Keratinocyte (primary cell): ENCODE measurements at regions not wholly inside any gene's neighbourhood (a gene's known extent, or its start where the extent isn't known, plus 50 kb on each side); places are given as distances from the start of the nearest gene placed in this dataset.

ENCODE experiments used
- DNase-seq: peaks from one replicate; pipeline ENCODE4 v3.0.0-alpha.2; 2011; ENCODE audit warnings: low read depth, missing footprints, low spot score
- FAIRE-seq: peaks from 2 replicates; lab custom pipeline; 2011; peaks lifted over from hg19 to GRCh38; lab: Jason Lieb, UNC
- H2AFZ ChIP-seq: 2 replicates; pipeline ENCODE4 v1.6.0; 2012; ENCODE audit warnings: low read length, control low read depth, inconsistent platforms; ENCODE audit not compliant: control insufficient read depth
- H3K27ac ChIP-seq: 2 replicates; pipeline ENCODE4 v1.5.1; 2011; ENCODE audit warnings: low read length; ENCODE audit not compliant: control insufficient read depth, insufficient read depth
- H3K27me3 ChIP-seq: 3 replicates; pipeline ENCODE4 v1.6.0; 2011; ENCODE audit warnings: low read length; ENCODE audit not compliant: control insufficient read depth, insufficient read depth; ENCODE audit errors: extremely low read depth
- H3K36me3 ChIP-seq, 2 experiments: 2 replicates in 1 of 2; 3 replicates in 1 of 2; pipeline ENCODE4 v1.5.1; 2011; ENCODE audit warnings: low read length in 2 of 2, mild to moderate bottlenecking in 1 of 2; ENCODE audit not compliant: control insufficient read depth in 2 of 2, insufficient read depth in 2 of 2; ENCODE audit errors: extremely low read depth in 1 of 2
- H3K4me1 ChIP-seq: 3 replicates; pipeline ENCODE4 v1.5.1; 2011; ENCODE audit warnings: low read length; ENCODE audit not compliant: control insufficient read depth, insufficient read depth; ENCODE audit errors: extremely low read depth
- H3K4me2 ChIP-seq: 3 replicates; pipeline ENCODE4 v1.6.0; 2011; ENCODE audit warnings: low read depth, low read length; ENCODE audit not compliant: control insufficient read depth, insufficient read depth; ENCODE audit errors: extremely low read depth
- H3K4me3 ChIP-seq, 3 experiments: fragments of 200-600 bp in 1 of 3; sonication (generic) in 1 of 3; 2 replicates in 2 of 3; 3 replicates in 1 of 3; pipeline ENCODE4 v1.5.1; 2011 to 2016; ENCODE audit warnings: low read length in 3 of 3, mild to moderate bottlenecking in 3 of 3, control low read depth in 2 of 3, inconsistent platforms in 1 of 3, low read depth in 1 of 3, mixed read lengths in 1 of 3, mixed run types in 1 of 3, moderate library complexity in 1 of 3; ENCODE audit not compliant: control insufficient read depth in 2 of 3, insufficient read depth in 2 of 3; ENCODE audit errors: extremely low read depth in 1 of 3
- H3K79me2 ChIP-seq: 2 replicates; pipeline ENCODE4 v1.6.0; 2012; ENCODE audit warnings: low read length; ENCODE audit not compliant: control insufficient read depth, insufficient read depth
- H3K9ac ChIP-seq: 3 replicates; pipeline ENCODE4 v1.6.0; 2011; ENCODE audit warnings: low read length; ENCODE audit not compliant: control insufficient read depth, insufficient read depth; ENCODE audit errors: extremely low read depth
- H3K9me1 ChIP-seq: 3 replicates; pipeline ENCODE4 v1.6.0; 2011; ENCODE audit warnings: low read length; ENCODE audit not compliant: control insufficient read depth, insufficient read depth; ENCODE audit errors: extremely low read depth
- H3K9me3 ChIP-seq: 2 replicates; pipeline ENCODE4 v1.5.1; 2012; ENCODE audit warnings: low read depth, low read length; ENCODE audit not compliant: control insufficient read depth
- H4K20me1 ChIP-seq: 3 replicates; pipeline ENCODE4 v1.6.0; 2011; ENCODE audit warnings: low read length; ENCODE audit not compliant: control insufficient read depth, insufficient read depth; ENCODE audit errors: extremely low read depth
- EZH2 ChIP-seq: IDR thresholded peaks from one replicate; pipeline ENCODE4 v1.6.1; 2012; ENCODE audit warnings: inconsistent platforms, mild to moderate bottlenecking, low read length, moderate library complexity
- dilution Hi-C: fragments of 300-500 bp; cut with MboI; formaldehyde crosslinking; loops from one replicate; pipeline ENCODE4 v1.7.0; 2020; ENCODE audit warnings: low sequenced_read_pairs; ENCODE audit not compliant: extremely low pct_ligation_motif_present
- TF ChIP-seq, protein P1 (sequence below), 3 experiments: IDR thresholded peaks in 1 of 3; conservative IDR thresholded peaks in 1 of 3; optimal IDR thresholded peaks in 1 of 3; 2 replicates in 2 of 3; 3 replicates in 1 of 3; pipeline versions ENCODE3 to v1.5.1; 2011; ENCODE audit warnings: low read length in 3 of 3, mild to moderate bottlenecking in 3 of 3, moderate library complexity in 2 of 3, control low read depth in 1 of 3, inconsistent platforms in 1 of 3; ENCODE audit not compliant: insufficient read depth in 2 of 3; ENCODE audit errors: extremely low read depth in 1 of 3

- Histone ChIP-seq H3K4me2 (no peak overlapping the region), H3K4me1 (peaks cover 13% of the 10 kb centered on the region), H3K9me3 (peaks cover 27% of the 10 kb centered on the region), H2AFZ (peak overlapping the region; percentile 84), H3K9me1 (no peaks in the 10 kb centered on the region), H3K27me3 (no peaks in the 10 kb centered on the region), H3K9ac (no peak overlapping the region), H3K36me3 (no peaks in the 10 kb centered on the region), H4K20me1 (no peaks in the 10 kb centered on the region), H3K79me2 (no peaks in the 10 kb centered on the region), H3K4me3 (no peak overlapping the region), H3K27ac (no peak overlapping the region)
- dilution Hi-C loops = no loop called here
- no peak for TF ChIP-seq EZH2
- TF ChIP-seq, protein P1, sequence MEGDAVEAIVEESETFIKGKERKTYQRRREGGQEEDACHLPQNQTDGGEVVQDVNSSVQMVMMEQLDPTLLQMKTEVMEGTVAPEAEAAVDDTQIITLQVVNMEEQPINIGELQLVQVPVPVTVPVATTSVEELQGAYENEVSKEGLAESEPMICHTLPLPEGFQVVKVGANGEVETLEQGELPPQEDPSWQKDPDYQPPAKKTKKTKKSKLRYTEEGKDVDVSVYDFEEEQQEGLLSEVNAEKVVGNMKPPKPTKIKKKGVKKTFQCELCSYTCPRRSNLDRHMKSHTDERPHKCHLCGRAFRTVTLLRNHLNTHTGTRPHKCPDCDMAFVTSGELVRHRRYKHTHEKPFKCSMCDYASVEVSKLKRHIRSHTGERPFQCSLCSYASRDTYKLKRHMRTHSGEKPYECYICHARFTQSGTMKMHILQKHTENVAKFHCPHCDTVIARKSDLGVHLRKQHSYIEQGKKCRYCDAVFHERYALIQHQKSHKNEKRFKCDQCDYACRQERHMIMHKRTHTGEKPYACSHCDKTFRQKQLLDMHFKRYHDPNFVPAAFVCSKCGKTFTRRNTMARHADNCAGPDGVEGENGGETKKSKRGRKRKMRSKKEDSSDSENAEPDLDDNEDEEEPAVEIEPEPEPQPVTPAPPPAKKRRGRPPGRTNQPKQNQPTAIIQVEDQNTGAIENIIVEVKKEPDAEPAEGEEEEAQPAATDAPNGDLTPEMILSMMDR (optimal IDR thresholded peaks at IDR 0.05 in 1 of 3, IDR thresholded peaks at IDR 0.05 in 1 of 3, conservative IDR thresholded peaks at IDR 0.05 in 1 of 3; ENCODE audit: extremely low read depth in 1 of 3, insufficient read depth in 2 of 3, low read length in 3 of 3) = no peak
- no peak for FAIRE-seq
- no peak for DNase-seq
Observed at GRCh38 chr6:170185175-170185978, 105.5 kb downstream of the DLL1 start.

- Histone ChIP-seq H3K9ac (no peak overlapping the region), H3K27ac (no peak overlapping the region), H2AFZ (no peak overlapping the region), H3K27me3 (no peaks in the 10 kb centered on the region), H4K20me1 (no peaks in the 10 kb centered on the region), H3K79me2 (no peaks in the 10 kb centered on the region), H3K4me3 (no peak overlapping the region), H3K9me1 (no peaks in the 10 kb centered on the region), H3K36me3 (no peaks in the 10 kb centered on the region), H3K4me2 (no peak overlapping the region), H3K9me3 (peaks cover 27% of the 10 kb centered on the region), H3K4me1 (peaks cover 23% of the 10 kb centered on the region)
- no peak for DNase-seq
- FAIRE-seq = no peak
- dilution Hi-C loops = no loop called here
- TF ChIP-seq EZH2 = no peak
- TF ChIP-seq, protein P1 (optimal IDR thresholded peaks at IDR 0.05 in 1 of 3, IDR thresholded peaks at IDR 0.05 in 1 of 3, conservative IDR thresholded peaks at IDR 0.05 in 1 of 3; ENCODE audit: extremely low read depth in 1 of 3, insufficient read depth in 2 of 3, low read length in 3 of 3) = no peak
Observed at GRCh38 chr6:170184316-170184715, 106.6 kb downstream of the DLL1 start.
